B cell (primary cell): ENCODE measurements at regions not wholly inside any gene's neighbourhood (a gene's known extent, or its start where the extent isn't known, plus 50 kb on each side); places are given as distances from the start of the nearest gene placed in this dataset.

ENCODE experiments used
- ATAC-seq: fragments of 200-7000 bp; cut with Tn5 transposase; one replicate; pipeline ENCODE4 v1.10.0; 2021; ENCODE audit warnings: low read depth, mild to moderate bottlenecking, moderate number of reproducible peaks, moderate library complexity
- CTCF ChIA-PET: fragments of 350-600 bp; sonication (Branson Sonifier 250); formaldehyde crosslinking; loops from one replicate; lab custom pipeline; 2021; ENCODE audit warnings: antibody characterized with exemption, inconsistent platforms; lab: Charles Lee
- POLR2A ChIA-PET: fragments of 350-600 bp; sonication (Branson Sonifier 250); formaldehyde crosslinking; loops from one replicate; lab custom pipeline; 2021; ENCODE audit warnings: antibody characterized with exemption; lab: Charles Lee
- DNase-seq: peaks from one replicate; pipeline ENCODE4 v3.0.0; 2013
- H2AFZ ChIP-seq: 2 replicates; pipeline ENCODE4 v1.6.1; 2012; ENCODE audit warnings: mild to moderate bottlenecking, low read depth, low read length; ENCODE audit not compliant: insufficient read depth, poor library complexity, severe bottlenecking
- H3K27ac ChIP-seq, 2 donors: 1 replicate in 1 of 2; 2 replicates in 1 of 2; pipeline ENCODE4 v1.5.1; 2012 to 2013; ENCODE audit warnings: low read length in 2 of 2, mild to moderate bottlenecking in 2 of 2, moderate library complexity in 1 of 2
- H3K27me3 ChIP-seq, 4 experiments: fragments of 200-600 bp in 1 of 4; sonication (generic) in 1 of 4; replicated peaks in 1 of 4; 1 replicate in 2 of 4; 2 replicates in 2 of 4; pipeline versions ENCODE4 v1.6.1 to v1.7.0; 2013 to 2016; ENCODE audit warnings: low read length in 3 of 4, mild to moderate bottlenecking in 2 of 4, mixed read lengths in 1 of 4, moderate library complexity in 1 of 4; ENCODE audit not compliant: insufficient read depth in 4 of 4, control insufficient read depth in 3 of 4; ENCODE audit errors: control extremely low read depth in 1 of 4
- H3K36me3 ChIP-seq, 2 experiments: replicated peaks in 1 of 2; 1 replicate in 1 of 2; 2 replicates in 1 of 2; pipeline versions ENCODE4 v1.6.1 to v1.7.1; 2013; ENCODE audit warnings: low read length in 1 of 2; ENCODE audit not compliant: insufficient read depth in 2 of 2, control insufficient read depth in 1 of 2; ENCODE audit errors: control extremely low read depth in 1 of 2, extremely low read depth in 1 of 2
- H3K4me1 ChIP-seq, 2 donors: fragments of 200-600 bp in 1 of 2; sonication (generic) in 1 of 2; 1 replicate in 1 of 2; 2 replicates in 1 of 2; pipeline versions ENCODE4 v1.5.1 to v1.6.1; 2013 to 2017; ENCODE audit warnings: low read length in 2 of 2; ENCODE audit not compliant: control insufficient read depth in 2 of 2, insufficient read depth in 2 of 2
- H3K4me2 ChIP-seq: replicated peaks from 2 replicates; pipeline ENCODE3; 2012; ENCODE audit warnings: mild to moderate bottlenecking, low read depth, low read length; ENCODE audit not compliant: poor library complexity, severe bottlenecking
- H3K4me3 ChIP-seq, 5 experiments: fragments of 200-600 bp in 1 of 5; sonication (generic) in 1 of 5; 1 replicate in 3 of 5; 2 replicates in 2 of 5; pipeline versions ENCODE4 v1.5.1 to v1.7.0; 2011 to 2016; ENCODE audit warnings: low read length in 4 of 5, mild to moderate bottlenecking in 4 of 5, low read depth in 2 of 5, control low read depth in 1 of 5, moderate library complexity in 1 of 5; ENCODE audit not compliant: insufficient read depth in 1 of 5; ENCODE audit errors: control extremely low read depth in 1 of 5, extremely low read depth in 1 of 5
- H3K79me2 ChIP-seq: fragments of 200-600 bp; sonication (generic); one replicate; pipeline ENCODE4 v1.6.0; 2016; ENCODE audit warnings: low read length; ENCODE audit not compliant: control insufficient read depth, insufficient read depth
- H3K9ac ChIP-seq: fragments of 200-600 bp; sonication (generic); 2 replicates; pipeline ENCODE4 v1.6.1; 2017; ENCODE audit warnings: mild to moderate bottlenecking, low read length, moderate library complexity
- H3K9me3 ChIP-seq, 3 donors: one replicate each; pipeline versions ENCODE4 v1.6.1 to v1.7.1; 2013; ENCODE audit warnings: low read length in 2 of 3; ENCODE audit not compliant: control insufficient read depth in 2 of 3, insufficient read depth in 1 of 3; ENCODE audit errors: control extremely low read depth in 1 of 3
- H4K20me1 ChIP-seq: 2 replicates; pipeline ENCODE4 v1.6.0; 2012; ENCODE audit warnings: mild to moderate bottlenecking, low read length; ENCODE audit not compliant: insufficient read depth, control insufficient read depth, poor library complexity, severe bottlenecking
- H3K27ac Mint-ChIP-seq: one replicate; pipeline ENCODE4 v1.8.0; 2021; ENCODE audit warnings: mixed read lengths
- H3K27me3 Mint-ChIP-seq: one replicate; pipeline ENCODE4 v1.8.0; 2021; ENCODE audit warnings: mixed read lengths
- H3K4me1 Mint-ChIP-seq: one replicate; pipeline ENCODE4 v1.8.0; 2021; ENCODE audit warnings: mixed read lengths
- H3K4me3 Mint-ChIP-seq: one replicate; pipeline ENCODE4 v1.8.0; 2021; ENCODE audit warnings: mixed read lengths
- H3K9me3 Mint-ChIP-seq: one replicate; pipeline ENCODE4 v1.8.0; 2022; ENCODE audit warnings: mixed read lengths; ENCODE audit not compliant: insufficient read depth
- CTCF ChIP-seq: fragments of 200-600 bp; IDR thresholded peaks from one replicate; pipeline ENCODE4 v1.8.0; 2022; ENCODE audit warnings: antibody characterized with exemption, mild to moderate bottlenecking
- EZH2 ChIP-seq: IDR thresholded peaks from 2 replicates; pipeline ENCODE4 v1.6.1; 2012; ENCODE audit warnings: borderline replicate concordance, low read depth, mild to moderate bottlenecking, moderate library complexity, low read length; ENCODE audit not compliant: insufficient read depth, poor library complexity, severe bottlenecking
- WGBS: methylation state at CpG from one replicate; pipeline ENCODE4 v1.1.5; 2013; ENCODE audit warnings: missing lambda C conversion rate; ENCODE audit not compliant: insufficient coverage; 5-methylcytosine and 5-hydroxymethylcytosine counted together
- intact Hi-C: fragments of 100-400 bp; cut with micrococcal nuclease; formaldehyde crosslinking; loops from one replicate; pipeline ENCODE4 v1.10.0; 2022

GRCh38 chr11:13188179-13188578 is 89.4 kb upstream of the BMAL1 start:
- TF ChIP-seq EZH2, result no peak
- TF ChIP-seq CTCF, result no peak
- ATAC-seq, result no peak
- Mint-ChIP-seq H3K4me3 (no peak overlapping the region), H3K27me3 (peaks cover 16% of the 10 kb centered on the region), H3K4me1 (no peaks in the 10 kb centered on the region), H3K27ac (no peak overlapping the region), H3K9me3 (peaks cover 11% of the 10 kb centered on the region)
- no peak overlapping the region for H2AFZ ChIP-seq
- no peak for DNase-seq
- no peak overlapping the region for H3K4me3 ChIP-seq
- H3K36me3 ChIP-seq, result no peaks in the 10 kb centered on the region
- no peak overlapping the region for H3K27ac ChIP-seq
- no peaks in the 10 kb centered on the region for H3K79me2 ChIP-seq
- ChIA-PET CTCF (no interaction called here), POLR2A (no interaction called here)
- H3K9me3 ChIP-seq, result peaks cover 0 to 14% (median 11%) of the 10 kb centered on the region in 3 donors
- intact Hi-C loops, result no loop called here
- no peaks in the 10 kb centered on the region for H3K4me1 ChIP-seq
- H3K9ac ChIP-seq, result no peak overlapping the region
- H3K4me2 ChIP-seq, result no peak overlapping the region
- H4K20me1 ChIP-seq, result no peaks in the 10 kb centered on the region
- peaks cover 0 to 8% (median 0%) of the 10 kb centered on the region in 4 experiments for H3K27me3 ChIP-seq

GRCh38 chr11:13189561-13190426 is 87.8 kb upstream of the BMAL1 start:
- Mint-ChIP-seq H3K9me3 (peaks cover 11% of the 10 kb centered on the region), H3K4me3 (no peak overlapping the region), H3K27me3 (peaks cover 20% of the 10 kb centered on the region), H3K4me1 (no peaks in the 10 kb centered on the region), H3K27ac (no peak overlapping the region)
- POLR2A ChIA-PET, result no interaction called here
- no peak for ATAC-seq
- intact Hi-C loops, result no loop called here
- H3K4me1 ChIP-seq, result no peaks in the 10 kb centered on the region
- H3K79me2 ChIP-seq, result no peaks in the 10 kb centered on the region
- H4K20me1 ChIP-seq, result no peaks in the 10 kb centered on the region
- peaks cover 0 to 14% (median 11%) of the 10 kb centered on the region in 3 donors for H3K9me3 ChIP-seq
- no peak for TF ChIP-seq EZH2
- no peak for TF ChIP-seq CTCF
- 100% methylated on average over 1 of the region's 4 CpGs for WGBS
- H2AFZ ChIP-seq, result no peak overlapping the region
- CTCF ChIA-PET, result no interaction called here
- no peak overlapping the region for H3K4me2 ChIP-seq
- H3K36me3 ChIP-seq, result no peaks in the 10 kb centered on the region
- H3K27me3 ChIP-seq, result peaks cover 0 to 8% (median 0%) of the 10 kb centered on the region in 4 experiments
- DNase-seq, result no peak
- no peak overlapping the region for H3K9ac ChIP-seq
- no peak overlapping the region for H3K27ac ChIP-seq
- H3K4me3 ChIP-seq, result no peak overlapping the region
